GM19351 (cell line): ENCODE measurements at regions not wholly inside any gene's neighbourhood (a gene's known extent, or its start where the extent isn't known, plus 50 kb on each side); places are given as distances from the start of the nearest gene placed in this dataset.

Experiments used
- ATAC-seq: cut with Tn5 transposase; IDR thresholded peaks from one replicate; pipeline ENCODE4 v1.9.1; 2021; ENCODE audit warnings: mild to moderate bottlenecking, moderate library complexity; ENCODE audit not compliant: unreplicated experiment

GRCh38 chr10:113219446-113219845 lies 269.4 kb downstream of the TCF7L2 start:
- ATAC-seq, result no peak

- no peak for ATAC-seq
Measured at GRCh38 chr10:113221756-113222168, 271.7 kb downstream of the TCF7L2 start.

- no peak for ATAC-seq
Measured at GRCh38 chr10:113222207-113222606, 272.2 kb downstream of the TCF7L2 start.

- ATAC-seq, result no peak
Measured at GRCh38 chr10:113225364-113225763, 275.3 kb downstream of the TCF7L2 start.

GRCh38 chr10:113225903-113226302 lies 275.9 kb downstream of the TCF7L2 start:
- no peak for ATAC-seq

GRCh38 chr10:113226399-113226798 lies 276.4 kb downstream of the TCF7L2 start:
- ATAC-seq, result no peak

GRCh38 chr10:113226831-113227445 lies 276.9 kb downstream of the TCF7L2 start:
- ATAC-seq, result no peak

GRCh38 chr10:113228530-113228929 lies 278.5 kb downstream of the TCF7L2 start:
- no peak for ATAC-seq

- no peak for ATAC-seq
Measured at GRCh38 chr10:113230011-113230610, 280.1 kb downstream of the TCF7L2 start.

GRCh38 chr10:113232928-113233511 lies 283.0 kb downstream of the TCF7L2 start:
- ATAC-seq, result peak; percentile 83

GRCh38 chr10:113234481-113234880 lies 284.4 kb downstream of the TCF7L2 start:
- no peak for ATAC-seq

GRCh38 chr10:113235508-113235907 lies 285.5 kb downstream of the TCF7L2 start:
- no peak for ATAC-seq

GRCh38 chr10:113236998-113237397 lies 287.0 kb downstream of the TCF7L2 start:
- no peak for ATAC-seq

GRCh38 chr10:113239566-113240350 lies 289.7 kb downstream of the TCF7L2 start:
- ATAC-seq, result no peak

GRCh38 chr10:113240736-113241135 lies 290.7 kb downstream of the TCF7L2 start:
- ATAC-seq, result no peak

GRCh38 chr10:113241599-113242360 lies 291.7 kb downstream of the TCF7L2 start:
- ATAC-seq, result no peak

GRCh38 chr10:113243311-113243710 lies 293.3 kb downstream of the TCF7L2 start:
- ATAC-seq, result no peak

GRCh38 chr10:113244750-113245149 lies 294.7 kb downstream of the TCF7L2 start:
- ATAC-seq, result no peak

GRCh38 chr10:113245286-113245685 lies 295.2 kb downstream of the TCF7L2 start:
- no peak for ATAC-seq

GRCh38 chr10:113247050-113247449 lies 297.0 kb downstream of the TCF7L2 start:
- ATAC-seq, result no peak
